Lower lobe of right lung (tissue), 2 donors: ENCODE measurements at regions not wholly inside any gene's neighbourhood (a gene's known extent, or its start where the extent isn't known, plus 50 kb on each side); places are given as distances from the start of the nearest gene placed in this dataset.

Experiments
- ATAC-seq, 2 donors: fragments of 200-7000 bp; cut with Tn5 transposase; one replicate each; pipeline ENCODE4 v1.9.1; 2020 to 2022; ENCODE audit warnings: mild to moderate bottlenecking in 2 of 2, moderate library complexity in 2 of 2
- DNase-seq: peaks from one replicate; pipeline ENCODE4 v3.0.0-alpha.2; 2020
- H3K27ac ChIP-seq: fragments of 200-600 bp; one replicate; pipeline ENCODE4 v1.8.0; 2022
- H3K27me3 ChIP-seq: fragments of 200-600 bp; one replicate; pipeline ENCODE4 v1.8.0; 2022; ENCODE audit warnings: low read depth
- H3K36me3 ChIP-seq: fragments of 200-600 bp; one replicate; pipeline ENCODE4 v1.8.0; 2022; ENCODE audit warnings: mild to moderate bottlenecking
- H3K4me1 ChIP-seq: fragments of 200-600 bp; one replicate; pipeline ENCODE4 v1.8.0; 2022
- H3K4me3 ChIP-seq: fragments of 200-600 bp; one replicate; pipeline ENCODE4 v1.8.0; 2022; ENCODE audit warnings: mild to moderate bottlenecking
- H3K9me3 ChIP-seq: fragments of 200-600 bp; one replicate; pipeline ENCODE4 v1.8.0; 2022
- intact Hi-C: fragments of 100-400 bp; cut with DNase I; formaldehyde crosslinking; loops from one replicate; pipeline ENCODE4 v1.11.0; 2022
- TF ChIP-seq, protein P1 (sequence below): fragments of 200-600 bp; IDR thresholded peaks from one replicate; pipeline ENCODE4 v1.8.0; 2022; ENCODE audit warnings: antibody characterized with exemption, mild to moderate bottlenecking
- donor health status: DM: no; HTN: yes; CAD: no; lungs with severe emphysema.

DNA sequence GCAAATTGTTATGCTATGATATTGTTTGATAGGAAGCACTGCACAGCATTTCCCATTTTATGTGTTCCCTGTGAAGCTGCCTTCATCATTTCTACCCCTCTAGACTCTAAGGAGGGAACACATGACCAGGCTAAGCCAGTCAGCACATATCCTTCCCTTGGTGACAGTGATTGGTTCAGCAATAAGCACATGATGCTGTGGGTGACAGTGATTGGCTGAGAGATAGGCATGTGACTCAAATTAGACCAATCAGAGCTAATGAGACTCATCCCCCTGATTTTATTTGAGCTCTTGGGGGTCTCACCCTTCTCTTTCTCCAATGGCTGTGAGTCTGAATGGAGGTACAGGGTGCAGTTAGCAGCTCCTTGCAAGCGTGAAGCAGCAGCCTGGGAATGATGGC is 195.2 kb downstream of the NUAK1 start:
- ATAC-seq (no peak), DNase-seq (no peak)
- H3K27ac ChIP-seq, result no peak overlapping the region
- H3K9me3 ChIP-seq, result no peaks in the 10 kb centered on the region
- H3K4me3 ChIP-seq, result no peak overlapping the region
- H3K4me1 ChIP-seq, result no peaks in the 10 kb centered on the region
- H3K27me3 ChIP-seq, result no peaks in the 10 kb centered on the region
- intact Hi-C loops, result no loop called here
- H3K36me3 ChIP-seq, result no peaks in the 10 kb centered on the region
- TF ChIP-seq, protein P1, sequence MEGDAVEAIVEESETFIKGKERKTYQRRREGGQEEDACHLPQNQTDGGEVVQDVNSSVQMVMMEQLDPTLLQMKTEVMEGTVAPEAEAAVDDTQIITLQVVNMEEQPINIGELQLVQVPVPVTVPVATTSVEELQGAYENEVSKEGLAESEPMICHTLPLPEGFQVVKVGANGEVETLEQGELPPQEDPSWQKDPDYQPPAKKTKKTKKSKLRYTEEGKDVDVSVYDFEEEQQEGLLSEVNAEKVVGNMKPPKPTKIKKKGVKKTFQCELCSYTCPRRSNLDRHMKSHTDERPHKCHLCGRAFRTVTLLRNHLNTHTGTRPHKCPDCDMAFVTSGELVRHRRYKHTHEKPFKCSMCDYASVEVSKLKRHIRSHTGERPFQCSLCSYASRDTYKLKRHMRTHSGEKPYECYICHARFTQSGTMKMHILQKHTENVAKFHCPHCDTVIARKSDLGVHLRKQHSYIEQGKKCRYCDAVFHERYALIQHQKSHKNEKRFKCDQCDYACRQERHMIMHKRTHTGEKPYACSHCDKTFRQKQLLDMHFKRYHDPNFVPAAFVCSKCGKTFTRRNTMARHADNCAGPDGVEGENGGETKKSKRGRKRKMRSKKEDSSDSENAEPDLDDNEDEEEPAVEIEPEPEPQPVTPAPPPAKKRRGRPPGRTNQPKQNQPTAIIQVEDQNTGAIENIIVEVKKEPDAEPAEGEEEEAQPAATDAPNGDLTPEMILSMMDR, result no peak

DNA sequence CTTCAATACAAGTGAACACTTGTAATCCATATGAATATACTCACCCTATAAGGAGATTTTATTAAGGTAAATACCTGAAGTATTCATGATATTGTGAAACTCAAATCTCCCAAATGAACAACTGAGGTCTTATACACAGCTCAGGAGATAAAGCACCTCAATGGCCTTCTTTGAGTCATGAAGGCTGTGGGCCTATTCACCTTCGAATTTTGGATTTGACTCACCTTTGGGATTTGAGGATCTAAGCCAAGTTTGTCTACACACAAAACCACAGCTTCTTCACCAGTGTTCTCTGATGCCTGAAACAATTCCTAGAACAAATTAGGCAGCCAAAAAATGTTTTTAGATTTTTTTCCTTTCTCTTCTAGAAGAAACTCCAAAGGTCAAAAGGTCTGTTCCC is 194.1 kb downstream of the NUAK1 start:
- intact Hi-C loops, result no loop called here
- no peak for DNase-seq
- Histone ChIP-seq H3K4me3 (no peak overlapping the region), H3K9me3 (no peaks in the 10 kb centered on the region), H3K36me3 (no peaks in the 10 kb centered on the region), H3K4me1 (no peaks in the 10 kb centered on the region), H3K27ac (no peak overlapping the region), H3K27me3 (no peaks in the 10 kb centered on the region)
- ATAC-seq, result no peak
- TF ChIP-seq, protein P1, result no peak

DNA sequence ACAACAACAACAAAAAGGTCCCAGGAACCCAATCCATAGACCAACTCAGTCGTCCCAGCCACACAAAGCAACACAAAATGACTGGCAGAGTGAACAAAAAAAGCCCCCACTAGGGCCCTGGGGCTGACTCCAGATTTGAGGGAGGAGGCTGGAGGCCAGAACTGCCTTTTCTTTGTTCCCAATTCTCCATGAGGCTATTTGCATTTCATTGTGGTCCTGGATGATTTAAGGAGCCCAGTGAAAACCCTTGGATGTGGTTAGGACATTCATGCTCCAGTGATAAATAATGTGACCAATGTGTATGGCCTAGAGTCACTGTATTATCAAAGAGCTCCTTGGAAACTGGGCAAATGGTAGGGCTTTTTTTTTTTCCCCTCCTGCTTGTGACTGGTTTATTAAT is 192.9 kb downstream of the NUAK1 start:
- TF ChIP-seq, protein P1, result no peak
- no peaks in the 10 kb centered on the region for H3K9me3 ChIP-seq
- no peak overlapping the region for H3K4me3 ChIP-seq
- DNase-seq, result no peak
- intact Hi-C loops, result no loop called here
- no peak overlapping the region for H3K27ac ChIP-seq
- no peaks in the 10 kb centered on the region for H3K36me3 ChIP-seq
- H3K4me1 ChIP-seq, result no peaks in the 10 kb centered on the region
- H3K27me3 ChIP-seq, result no peaks in the 10 kb centered on the region
- ATAC-seq, result no peak

DNA sequence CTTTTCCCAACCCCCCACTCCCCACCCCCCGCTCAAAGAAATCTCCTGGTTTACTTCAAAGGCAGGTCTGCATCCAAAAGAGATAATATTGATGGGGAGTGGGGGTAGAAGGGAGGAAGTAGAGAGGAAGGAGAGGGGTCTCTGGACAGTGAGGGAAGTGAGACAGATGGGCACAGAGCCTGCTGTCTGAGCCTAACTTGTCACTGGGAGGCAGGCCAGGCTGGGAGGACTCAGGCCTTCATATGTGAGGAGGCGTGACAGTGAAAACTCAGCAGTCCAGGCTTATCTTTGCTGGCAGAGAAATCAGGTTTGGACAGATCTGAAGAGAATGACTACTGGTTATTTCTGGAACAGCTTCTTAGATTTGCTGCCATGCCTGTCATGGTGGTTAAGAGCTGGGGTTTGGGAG is 192.3 kb downstream of the NUAK1 start:
- TF ChIP-seq, protein P1, result no peak
- DNase-seq, result no peak
- H3K4me3 ChIP-seq, result no peak overlapping the region
- no peak overlapping the region for H3K27ac ChIP-seq
- H3K36me3 ChIP-seq, result no peaks in the 10 kb centered on the region
- H3K4me1 ChIP-seq, result no peaks in the 10 kb centered on the region
- intact Hi-C loops, result no loop called here
- H3K27me3 ChIP-seq, result no peaks in the 10 kb centered on the region
- ATAC-seq, result no peak
- H3K9me3 ChIP-seq, result no peaks in the 10 kb centered on the region

DNA sequence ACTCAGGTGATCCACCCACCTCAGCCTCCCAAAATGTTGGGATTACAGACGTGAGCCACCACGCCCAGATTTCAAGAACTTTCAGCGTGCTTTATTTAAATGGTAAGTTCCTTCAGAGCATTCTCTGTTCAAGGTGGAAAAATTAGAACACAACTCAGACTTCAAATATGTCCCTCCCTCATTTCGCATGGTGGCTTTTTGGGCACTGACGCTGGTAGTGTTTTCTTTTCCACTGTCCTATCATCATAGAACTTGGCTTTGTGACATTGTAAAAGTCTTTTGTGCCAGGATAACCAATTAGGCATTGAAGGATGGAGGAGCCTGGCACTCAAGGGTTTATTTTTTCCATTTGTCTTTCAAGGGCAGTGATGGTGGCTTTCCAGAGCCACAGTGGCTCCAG is 190.8 kb downstream of the NUAK1 start:
- intact Hi-C loops, result no loop called here
- no peaks in the 10 kb centered on the region for H3K27me3 ChIP-seq
- DNase-seq (no peak), ATAC-seq (no peak)
- no peaks in the 10 kb centered on the region for H3K9me3 ChIP-seq
- no peak overlapping the region for H3K27ac ChIP-seq
- no peaks in the 10 kb centered on the region for H3K36me3 ChIP-seq
- TF ChIP-seq, protein P1, result no peak
- H3K4me3 ChIP-seq, result no peak overlapping the region
- no peaks in the 10 kb centered on the region for H3K4me1 ChIP-seq

DNA sequence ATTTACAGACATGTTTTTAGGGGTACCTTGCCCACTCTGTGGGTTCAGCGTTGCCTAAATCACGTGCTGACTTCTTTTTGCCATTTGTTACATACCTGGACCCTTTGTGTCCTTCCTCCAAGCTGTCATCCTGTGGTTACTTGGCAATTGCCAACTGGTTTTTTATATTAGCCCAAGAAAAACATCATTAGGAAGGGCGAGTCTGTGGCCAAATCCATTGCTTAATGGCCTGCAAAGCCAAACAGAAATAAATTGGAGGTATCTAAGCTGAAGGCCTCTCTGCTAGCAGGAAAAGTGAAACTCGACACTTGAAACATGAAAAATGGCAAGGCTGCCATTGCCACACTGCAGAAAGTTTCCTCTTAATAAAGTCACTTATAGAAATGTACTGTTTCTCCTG is 190.4 kb downstream of the NUAK1 start:
- Histone ChIP-seq H3K4me1 (no peaks in the 10 kb centered on the region), H3K9me3 (no peaks in the 10 kb centered on the region), H3K27ac (no peak overlapping the region), H3K4me3 (no peak overlapping the region), H3K36me3 (no peaks in the 10 kb centered on the region), H3K27me3 (no peaks in the 10 kb centered on the region)
- ATAC-seq (no peak), DNase-seq (no peak)
- intact Hi-C loops, result no loop called here
- TF ChIP-seq, protein P1, result no peak
